Panc1 (cell line): ENCODE measurements at regions not wholly inside any gene's neighbourhood (a gene's known extent, or its start where the extent isn't known, plus 50 kb on each side); places are given as distances from the start of the nearest gene placed in this dataset.

ENCODE experiments used
- POLR2AphosphoS5 ChIP-seq: IDR thresholded peaks from 2 replicates; pipeline ENCODE4 v1.6.1; 2012; ENCODE audit warnings: mild to moderate bottlenecking, low read depth, low read length, moderate library complexity
- TF ChIP-seq, protein P1 (sequence below): fragments of 450-650 bp; IDR thresholded peaks from 2 replicates; pipeline ENCODE4 v1.5.1; 2017; ENCODE audit warnings: mild to moderate bottlenecking

DNA sequence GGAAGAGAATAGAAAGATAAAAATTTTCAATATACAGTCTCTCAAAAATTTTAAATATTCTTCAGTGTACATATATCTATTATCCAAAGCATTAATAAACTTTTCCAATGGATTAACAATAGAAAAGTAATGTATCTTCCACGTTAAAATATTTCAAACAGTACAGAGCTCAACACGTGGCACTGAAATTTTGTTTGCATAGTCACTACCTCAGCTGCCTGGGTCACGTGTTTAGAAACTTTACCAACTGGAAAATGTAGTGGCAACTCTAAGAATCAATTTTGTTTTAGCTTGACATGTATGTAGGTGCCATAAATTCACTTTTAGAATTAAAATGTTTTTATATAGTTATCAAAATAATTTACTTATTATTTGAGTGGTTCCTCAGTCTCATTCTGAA is 85.3 kb downstream of the CNTN3 start:
- no peak for TF ChIP-seq POLR2AphosphoS5
- TF ChIP-seq, protein P1, sequence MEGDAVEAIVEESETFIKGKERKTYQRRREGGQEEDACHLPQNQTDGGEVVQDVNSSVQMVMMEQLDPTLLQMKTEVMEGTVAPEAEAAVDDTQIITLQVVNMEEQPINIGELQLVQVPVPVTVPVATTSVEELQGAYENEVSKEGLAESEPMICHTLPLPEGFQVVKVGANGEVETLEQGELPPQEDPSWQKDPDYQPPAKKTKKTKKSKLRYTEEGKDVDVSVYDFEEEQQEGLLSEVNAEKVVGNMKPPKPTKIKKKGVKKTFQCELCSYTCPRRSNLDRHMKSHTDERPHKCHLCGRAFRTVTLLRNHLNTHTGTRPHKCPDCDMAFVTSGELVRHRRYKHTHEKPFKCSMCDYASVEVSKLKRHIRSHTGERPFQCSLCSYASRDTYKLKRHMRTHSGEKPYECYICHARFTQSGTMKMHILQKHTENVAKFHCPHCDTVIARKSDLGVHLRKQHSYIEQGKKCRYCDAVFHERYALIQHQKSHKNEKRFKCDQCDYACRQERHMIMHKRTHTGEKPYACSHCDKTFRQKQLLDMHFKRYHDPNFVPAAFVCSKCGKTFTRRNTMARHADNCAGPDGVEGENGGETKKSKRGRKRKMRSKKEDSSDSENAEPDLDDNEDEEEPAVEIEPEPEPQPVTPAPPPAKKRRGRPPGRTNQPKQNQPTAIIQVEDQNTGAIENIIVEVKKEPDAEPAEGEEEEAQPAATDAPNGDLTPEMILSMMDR, result no peak
